ENCODE measurements at regions not wholly inside any gene's neighbourhood (a gene's known extent, or its start where the extent isn't known, plus 50 kb on each side); places are given as distances from the start of the nearest gene placed in this dataset.

DNA sequence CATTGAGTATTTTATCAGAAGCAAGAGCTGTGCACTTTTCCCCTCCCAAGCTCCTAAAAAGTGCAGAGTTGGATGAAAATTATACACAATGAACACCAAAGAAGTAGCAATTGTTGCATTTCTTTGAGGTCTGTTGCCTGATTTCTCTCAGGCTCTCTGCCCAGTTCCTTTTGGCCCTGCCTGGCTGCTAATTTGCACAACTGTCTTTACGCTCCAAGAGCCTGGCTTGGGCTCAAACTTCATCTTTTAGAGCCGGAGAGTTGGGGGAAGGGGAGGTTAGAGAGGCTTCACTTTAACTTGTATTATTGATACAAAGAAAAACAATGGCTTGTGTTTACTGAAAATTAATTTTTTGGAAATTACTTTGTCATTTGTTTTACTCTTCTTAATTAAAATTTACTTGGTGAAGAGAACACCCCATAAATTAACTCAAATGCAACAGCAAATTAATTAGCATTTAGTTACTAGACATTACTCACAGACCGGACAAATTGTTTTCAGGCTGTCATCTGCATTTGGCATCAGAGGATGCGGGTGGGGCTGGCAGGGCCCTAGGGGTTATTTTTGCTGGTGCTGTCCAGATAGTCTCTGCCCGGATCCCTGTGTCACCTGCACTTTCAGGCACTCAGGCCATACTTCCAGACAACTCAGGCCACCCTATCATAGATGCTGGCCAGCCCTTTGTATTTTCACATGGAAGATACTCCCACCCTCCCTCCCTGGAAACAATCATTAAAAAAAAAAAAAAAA, 407.3 kb downstream of the NXPE2 start:
- Histone ChIP-seq H3K27me3 (ENCODE audit: low read depth) (no peaks in the 10 kb centered on the region), H3K9me3 (no peaks in the 10 kb centered on the region), H3K4me3 (no peak overlapping the region), H3K36me3 (replicated peaks) (no peaks in the 10 kb centered on the region), H3K4me1 (no peaks in the 10 kb centered on the region)
- DNase-seq (ENCODE audit: low spot score in 2 of 2), result no peak
- in situ Hi-C loops (cut with MboI; ENCODE audit: low sequenced_read_pairs), result no loop called here

GRCh38 chr11:115087791-115088190, 409.5 kb downstream of the NXPE2 start:
- H3K27me3 ChIP-seq (ENCODE audit: low read depth), result no peaks in the 10 kb centered on the region
- no peak overlapping the region for H3K4me3 ChIP-seq
- no peak for DNase-seq (ENCODE audit: low spot score in 2 of 2)
- no peaks in the 10 kb centered on the region for H3K36me3 ChIP-seq (replicated peaks)
- in situ Hi-C loops (cut with MboI; ENCODE audit: low sequenced_read_pairs), result no loop called here
- H3K4me1 ChIP-seq, result no peaks in the 10 kb centered on the region
- no peaks in the 10 kb centered on the region for H3K9me3 ChIP-seq

- Histone ChIP-seq H3K27me3 (ENCODE audit: low read depth) (no peaks in the 10 kb centered on the region), H3K4me3 (no peak overlapping the region), H3K9me3 (no peaks in the 10 kb centered on the region), H3K36me3 (replicated peaks) (no peaks in the 10 kb centered on the region), H3K4me1 (no peaks in the 10 kb centered on the region)
- DNase-seq (ENCODE audit: low spot score in 2 of 2), result no peak
- in situ Hi-C loops (cut with MboI; ENCODE audit: low sequenced_read_pairs), result no loop called here
Observed at GRCh38 chr11:115092516-115092915, 411.7 kb downstream of the CADM1 start.

DNA sequence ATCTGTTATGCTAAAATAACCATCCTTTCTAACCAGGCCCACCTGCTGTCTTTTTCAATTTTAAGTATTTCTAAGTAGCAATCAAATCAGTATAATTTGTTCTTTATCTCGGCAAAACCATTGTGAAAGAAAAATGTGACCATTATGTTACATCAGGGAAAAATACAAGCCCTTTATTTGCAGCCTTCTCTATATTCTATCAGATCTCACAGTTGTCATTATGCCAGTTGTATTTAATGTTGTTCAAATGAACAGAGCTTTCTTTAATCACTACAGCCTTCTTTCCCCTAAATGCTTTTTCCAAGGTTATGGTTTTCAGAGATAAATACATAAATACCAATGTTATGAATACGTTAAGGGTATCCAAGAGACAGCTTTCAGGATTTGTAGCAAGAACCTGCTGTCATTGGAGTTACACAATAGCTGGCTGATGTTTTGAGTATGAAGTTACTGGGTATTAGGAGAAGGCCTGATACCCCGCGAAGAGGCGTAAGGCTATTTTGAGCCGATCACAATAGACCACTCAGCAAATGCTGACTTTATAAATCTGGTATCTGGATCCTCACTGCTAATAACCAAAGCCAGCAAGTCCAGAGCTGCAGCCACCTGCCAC, 406.3 kb downstream of the CADM1 start:
- no peak overlapping the region for H3K4me3 ChIP-seq
- no peaks in the 10 kb centered on the region; the same call in 1 of the 2 replicates for H3K27me3 ChIP-seq (ENCODE audit: low read depth)
- H3K4me1 ChIP-seq, result no peaks in the 10 kb centered on the region
- DNase-seq (ENCODE audit: low spot score in 2 of 2), result no peak
- no peaks in the 10 kb centered on the region for H3K9me3 ChIP-seq
- no peaks in the 10 kb centered on the region for H3K36me3 ChIP-seq (replicated peaks)
- in situ Hi-C loops (cut with MboI; ENCODE audit: low sequenced_read_pairs), result no loop called here

GRCh38 chr11:115100706-115101105, 403.5 kb downstream of the CADM1 start:
- no peaks in the 10 kb centered on the region for H3K4me1 ChIP-seq
- H3K9me3 ChIP-seq, result no peaks in the 10 kb centered on the region
- H3K36me3 ChIP-seq (replicated peaks), result no peaks in the 10 kb centered on the region
- no peaks in the 10 kb centered on the region; the same call in 1 of the 2 replicates for H3K27me3 ChIP-seq (ENCODE audit: low read depth)
- in situ Hi-C loops (cut with MboI; ENCODE audit: low sequenced_read_pairs), result no loop called here
- no peak overlapping the region for H3K4me3 ChIP-seq
- DNase-seq (ENCODE audit: low spot score in 2 of 2), result no peak

- no peaks in the 10 kb centered on the region for H3K9me3 ChIP-seq
- no peak overlapping the region for H3K4me3 ChIP-seq
- no peaks in the 10 kb centered on the region for H3K36me3 ChIP-seq (replicated peaks)
- H3K27me3 ChIP-seq (ENCODE audit: low read depth), result peaks cover 2% of the 10 kb centered on the region
- in situ Hi-C loops (cut with MboI; ENCODE audit: low sequenced_read_pairs), result no loop called here
- no peaks in the 10 kb centered on the region for H3K4me1 ChIP-seq
- no peak for DNase-seq (ENCODE audit: low spot score in 2 of 2)
Observed at GRCh38 chr11:115103921-115104320, 400.3 kb downstream of the CADM1 start.

GRCh38 chr11:115104851-115105453, 399.3 kb downstream of the CADM1 start:
- Histone ChIP-seq H3K9me3 (no peaks in the 10 kb centered on the region), H3K4me1 (no peaks in the 10 kb centered on the region), H3K36me3 (replicated peaks) (no peaks in the 10 kb centered on the region), H3K27me3 (ENCODE audit: low read depth) (peaks cover 2% of the 10 kb centered on the region; the same call in 1 of the 2 replicates), H3K4me3 (no peak overlapping the region)
- in situ Hi-C loops (cut with MboI; ENCODE audit: low sequenced_read_pairs), result no loop called here
- DNase-seq (ENCODE audit: low spot score in 2 of 2), result no peak

DNA sequence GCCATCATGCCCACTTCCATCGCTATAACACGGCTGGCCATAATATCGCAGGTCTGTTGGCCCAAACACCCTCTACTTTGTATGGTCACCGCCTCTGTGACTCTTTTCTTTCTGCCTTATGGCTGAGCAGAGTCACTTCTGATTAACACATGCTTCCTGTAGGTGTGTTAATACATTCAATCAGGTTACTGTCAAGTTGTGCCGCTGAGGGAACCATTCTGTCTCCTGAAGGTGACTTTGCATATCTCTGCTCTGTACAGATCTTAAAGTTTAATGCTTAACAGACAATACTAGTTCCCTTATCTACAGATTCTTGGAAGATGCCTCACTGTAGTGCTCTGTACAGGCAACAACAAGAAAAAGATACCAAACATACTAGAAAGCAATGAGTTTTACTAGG, 393.1 kb downstream of the CADM1 start:
- H3K4me3 ChIP-seq, result no peak overlapping the region
- no peaks in the 10 kb centered on the region for H3K36me3 ChIP-seq (replicated peaks)
- no peaks in the 10 kb centered on the region for H3K9me3 ChIP-seq
- DNase-seq (ENCODE audit: low spot score in 2 of 2), result no peak
- in situ Hi-C loops (cut with MboI; ENCODE audit: low sequenced_read_pairs), result no loop called here
- no peaks in the 10 kb centered on the region for H3K4me1 ChIP-seq
- peaks cover 2% of the 10 kb centered on the region; the same call in 1 of the 2 replicates for H3K27me3 ChIP-seq (ENCODE audit: low read depth)

DNA sequence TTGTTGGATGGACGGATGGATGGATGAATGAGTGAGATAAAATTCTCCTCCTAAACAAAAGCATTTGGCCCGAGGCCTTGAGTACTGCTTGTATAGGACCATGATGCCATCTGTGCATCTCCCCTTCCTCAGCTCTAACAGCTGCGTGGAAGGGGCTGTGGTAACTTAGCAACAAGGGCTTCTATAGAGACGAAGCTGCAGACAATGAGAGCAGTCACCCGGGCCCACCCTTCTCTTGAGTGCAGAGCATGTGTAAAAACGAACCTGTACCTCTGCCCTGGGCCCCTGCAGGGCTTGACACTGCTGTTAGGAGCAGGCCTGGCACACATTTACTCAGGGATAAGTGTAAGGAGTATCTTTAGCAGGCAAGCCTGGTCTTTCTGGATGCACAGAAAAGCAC, 391.5 kb downstream of the CADM1 start:
- H3K4me3 ChIP-seq, result no peak overlapping the region
- H3K9me3 ChIP-seq, result no peaks in the 10 kb centered on the region
- in situ Hi-C loops (cut with MboI; ENCODE audit: low sequenced_read_pairs), result no loop called here
- no peak for DNase-seq (ENCODE audit: low spot score in 2 of 2)
- H3K4me1 ChIP-seq, result no peaks in the 10 kb centered on the region
- no peaks in the 10 kb centered on the region for H3K27me3 ChIP-seq (ENCODE audit: low read depth)
- no peaks in the 10 kb centered on the region for H3K36me3 ChIP-seq (replicated peaks)

GRCh38 chr11:115117956-115118493, 386.2 kb downstream of the CADM1 start:
- Histone ChIP-seq H3K4me3 (no peak overlapping the region), H3K27me3 (ENCODE audit: low read depth) (no peaks in the 10 kb centered on the region), H3K36me3 (replicated peaks) (no peaks in the 10 kb centered on the region), H3K9me3 (no peaks in the 10 kb centered on the region), H3K4me1 (no peaks in the 10 kb centered on the region)
- no peak for DNase-seq (ENCODE audit: low spot score in 2 of 2)
- in situ Hi-C loops (cut with MboI; ENCODE audit: low sequenced_read_pairs), result no loop called here

DNA sequence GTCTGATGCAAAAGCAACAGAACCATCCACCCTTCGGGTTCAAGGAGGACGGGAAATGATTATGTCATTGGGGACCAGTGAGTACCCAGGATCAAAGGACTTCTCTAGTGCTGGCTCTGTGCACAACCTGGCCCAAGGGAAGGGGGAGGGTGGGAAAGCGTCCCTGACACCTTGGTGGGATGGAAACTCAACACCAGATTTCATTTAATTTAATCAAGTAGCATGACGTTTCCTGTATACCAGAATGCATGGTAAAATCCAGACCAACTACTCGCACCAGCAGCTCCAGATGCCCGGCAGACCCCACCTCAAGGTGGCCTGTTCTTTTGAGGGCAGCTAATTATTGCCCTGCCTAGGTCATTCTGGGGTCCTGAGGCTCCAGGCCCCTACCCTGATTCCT, 385.1 kb downstream of the CADM1 start:
- no peak for DNase-seq (ENCODE audit: low spot score in 2 of 2)
- Histone ChIP-seq H3K4me3 (no peak overlapping the region), H3K27me3 (ENCODE audit: low read depth) (no peaks in the 10 kb centered on the region), H3K9me3 (no peaks in the 10 kb centered on the region), H3K4me1 (no peaks in the 10 kb centered on the region), H3K36me3 (replicated peaks) (no peaks in the 10 kb centered on the region)
- in situ Hi-C loops (cut with MboI; ENCODE audit: low sequenced_read_pairs), result no loop called here

Measured in HAP-1 (cell line).